GM21717 (cell line): ENCODE measurements at regions not wholly inside any gene's neighbourhood (a gene's known extent, or its start where the extent isn't known, plus 50 kb on each side); places are given as distances from the start of the nearest gene placed in this dataset.

Experiments
- ATAC-seq: cut with Tn5 transposase; IDR thresholded peaks from one replicate; pipeline ENCODE4 v1.9.1; 2021; ENCODE audit warnings: mild to moderate bottlenecking, moderate library complexity; ENCODE audit not compliant: unreplicated experiment

GRCh38 chr11:104661901-104662300, 236.4 kb downstream of the CASP12 start:
- no peak for ATAC-seq

GRCh38 chr11:104661471-104661870, 236.8 kb downstream of the CASP12 start:
- ATAC-seq = no peak

- ATAC-seq = no peak
Observed at GRCh38 chr11:104658177-104658576, 240.1 kb downstream of the CASP12 start.

GRCh38 chr11:104657083-104657482, 241.2 kb downstream of the CASP12 start:
- no peak for ATAC-seq

- ATAC-seq = no peak
Observed at GRCh38 chr11:104655066-104655465, 243.2 kb downstream of the CASP12 start.

GRCh38 chr11:104654181-104654813, 244.0 kb downstream of the CASP12 start:
- no peak for ATAC-seq

- no peak for ATAC-seq
Observed at GRCh38 chr11:104653407-104653806, 244.9 kb downstream of the CASP12 start.

GRCh38 chr11:104652996-104653395, 245.3 kb downstream of the CASP12 start:
- no peak for ATAC-seq

GRCh38 chr11:104650234-104650633, 248.0 kb downstream of the CASP12 start:
- no peak for ATAC-seq

- ATAC-seq = no peak
Observed at GRCh38 chr11:104649002-104649401, 249.3 kb downstream of the CASP12 start.

GRCh38 chr11:104645261-104646222, 252.7 kb downstream of the CASP12 start:
- ATAC-seq = no peak

- ATAC-seq = no peak
Observed at GRCh38 chr11:104637662-104638170, 260.5 kb downstream of the CASP12 start.

- ATAC-seq = no peak
Observed at GRCh38 chr11:104633226-104633625, 265.0 kb downstream of the CASP12 start.

GRCh38 chr11:104630352-104630751, 267.9 kb downstream of the CASP12 start:
- no peak for ATAC-seq

GRCh38 chr11:104625246-104625645, 273.0 kb downstream of the CASP12 start:
- no peak for ATAC-seq

- no peak for ATAC-seq
Observed at GRCh38 chr11:104624021-104624420, 274.2 kb downstream of the CASP12 start.

- no peak for ATAC-seq
Observed at GRCh38 chr11:104623518-104623917, 274.7 kb downstream of the CASP12 start.

- ATAC-seq = no peak
Observed at GRCh38 chr11:104620991-104621390, 277.3 kb downstream of the CASP12 start.

GRCh38 chr11:104619751-104620150, 278.5 kb downstream of the CASP12 start:
- ATAC-seq = no peak

- no peak for ATAC-seq
Observed at GRCh38 chr11:104618954-104619353, 279.3 kb downstream of the CASP12 start.

- ATAC-seq = no peak
Observed at GRCh38 chr11:104614961-104615360, 283.3 kb downstream of the CASP12 start.

- no peak for ATAC-seq
Observed at GRCh38 chr11:104614117-104614680, 284.1 kb downstream of the CASP12 start.
